Kidney (tissue), 13 donors: ENCODE measurements at regions not wholly inside any gene's neighbourhood (a gene's known extent, or its start where the extent isn't known, plus 50 kb on each side); places are given as distances from the start of the nearest gene placed in this dataset.

Experiments
- DNase-seq, 5 donors: peaks; one replicate each; pipeline ENCODE4 v3.0.0-alpha.2; 2013 to 2020
- FAIRE-seq: peaks from 2 replicates; lab custom pipeline; 2012; peaks lifted over from hg19 to GRCh38; lab: Jason Lieb, UNC
- H3K27ac ChIP-seq, 2 donors: one replicate each; pipeline ENCODE4 v1.7.0; 2013; ENCODE audit warnings: low read depth in 2 of 2, low read length in 2 of 2, inconsistent platforms in 1 of 2
- H3K27me3 ChIP-seq: one replicate; pipeline ENCODE4 v1.7.1; 2013; ENCODE audit warnings: low read length, inconsistent platforms; ENCODE audit not compliant: control insufficient read depth, insufficient read depth
- H3K36me3 ChIP-seq, 3 donors: one replicate each; pipeline versions ENCODE4 v1.7.0 to v1.7.1; 2013; ENCODE audit warnings: low read length in 3 of 3, control low read depth in 1 of 3, inconsistent platforms in 1 of 3; ENCODE audit not compliant: insufficient read depth in 3 of 3, control insufficient read depth in 2 of 3
- H3K4me1 ChIP-seq, 3 donors: one replicate each; pipeline versions ENCODE4 v1.7.0 to v1.7.1; 2013; ENCODE audit warnings: low read length in 3 of 3, inconsistent platforms in 1 of 3, low read depth in 1 of 3; ENCODE audit not compliant: control insufficient read depth in 2 of 3, insufficient read depth in 2 of 3
- H3K4me3 ChIP-seq, 3 donors: one replicate each; pipeline versions ENCODE4 v1.7.0 to v1.8.1; 2013; ENCODE audit warnings: low read length in 3 of 3, control low read depth in 1 of 3, inconsistent platforms in 1 of 3
- H3K9ac ChIP-seq, 3 donors: one replicate each; pipeline versions ENCODE4 v1.7.0 to v1.7.1; 2013; ENCODE audit warnings: low read length in 3 of 3, control low read depth in 1 of 3, inconsistent platforms in 1 of 3
- H3K9me3 ChIP-seq, 3 donors: one replicate each; pipeline versions ENCODE4 v1.7.0 to v1.7.1; 2013; ENCODE audit warnings: low read length in 3 of 3, control low read depth in 1 of 3, inconsistent platforms in 1 of 3; ENCODE audit not compliant: control insufficient read depth in 2 of 3, insufficient read depth in 1 of 3
- intact Hi-C: fragments of 100-400 bp; cut with DNase I; formaldehyde crosslinking; loops from one replicate; pipeline ENCODE4 v1.11.1; 2022
- TF ChIP-seq, protein P1 (sequence below): IDR thresholded peaks from 3 replicates; pipeline ENCODE4 v1.5.1; 2012; ENCODE audit warnings: mild to moderate bottlenecking, moderate library complexity, borderline replicate concordance; ENCODE audit not compliant: insufficient read depth; ENCODE audit errors: extremely low read depth
- donor health status: control.
- donor health status: control.
- donor health status: control.
- donor health status: control.
- donor health status: control.
- donor health status: DM: yes; HTN: yes; CAD: no.
- donor health status: Normal renal cell carcinoma (clear cell type).

DNA sequence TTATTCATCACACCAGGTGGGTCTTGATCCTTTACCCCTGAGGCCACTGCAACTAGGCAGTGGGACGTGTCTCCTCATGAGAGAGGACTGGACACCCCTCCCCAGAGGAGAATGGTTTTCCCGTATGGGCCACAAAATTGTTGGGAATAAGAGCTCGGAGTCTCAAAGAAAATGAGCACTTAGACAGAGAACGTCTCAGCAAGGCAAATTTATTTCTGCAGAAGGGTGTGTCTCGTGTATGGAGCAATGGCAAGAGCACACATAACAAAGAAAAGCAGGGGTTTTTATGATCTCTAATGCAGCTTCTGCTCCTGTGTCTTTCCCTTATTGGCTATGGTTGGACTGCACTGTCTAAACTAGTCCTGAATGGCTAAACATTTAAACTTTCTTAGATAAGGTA, 803.5 kb downstream of the PLOD2 start:
- no peak overlapping the region for H3K9ac ChIP-seq
- TF ChIP-seq, protein P1, sequence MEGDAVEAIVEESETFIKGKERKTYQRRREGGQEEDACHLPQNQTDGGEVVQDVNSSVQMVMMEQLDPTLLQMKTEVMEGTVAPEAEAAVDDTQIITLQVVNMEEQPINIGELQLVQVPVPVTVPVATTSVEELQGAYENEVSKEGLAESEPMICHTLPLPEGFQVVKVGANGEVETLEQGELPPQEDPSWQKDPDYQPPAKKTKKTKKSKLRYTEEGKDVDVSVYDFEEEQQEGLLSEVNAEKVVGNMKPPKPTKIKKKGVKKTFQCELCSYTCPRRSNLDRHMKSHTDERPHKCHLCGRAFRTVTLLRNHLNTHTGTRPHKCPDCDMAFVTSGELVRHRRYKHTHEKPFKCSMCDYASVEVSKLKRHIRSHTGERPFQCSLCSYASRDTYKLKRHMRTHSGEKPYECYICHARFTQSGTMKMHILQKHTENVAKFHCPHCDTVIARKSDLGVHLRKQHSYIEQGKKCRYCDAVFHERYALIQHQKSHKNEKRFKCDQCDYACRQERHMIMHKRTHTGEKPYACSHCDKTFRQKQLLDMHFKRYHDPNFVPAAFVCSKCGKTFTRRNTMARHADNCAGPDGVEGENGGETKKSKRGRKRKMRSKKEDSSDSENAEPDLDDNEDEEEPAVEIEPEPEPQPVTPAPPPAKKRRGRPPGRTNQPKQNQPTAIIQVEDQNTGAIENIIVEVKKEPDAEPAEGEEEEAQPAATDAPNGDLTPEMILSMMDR: no peak
- peaks cover 0 to 20% (median 0%) of the 10 kb centered on the region in 3 donors for H3K9me3 ChIP-seq
- H3K27me3 ChIP-seq: no peaks in the 10 kb centered on the region
- FAIRE-seq: no peak
- H3K27ac ChIP-seq: no peak overlapping the region
- DNase-seq: no peak
- H3K4me3 ChIP-seq: no peak overlapping the region
- intact Hi-C loops: no loop called here
- no peaks in the 10 kb centered on the region for H3K36me3 ChIP-seq
- no peaks in the 10 kb centered on the region for H3K4me1 ChIP-seq

DNA sequence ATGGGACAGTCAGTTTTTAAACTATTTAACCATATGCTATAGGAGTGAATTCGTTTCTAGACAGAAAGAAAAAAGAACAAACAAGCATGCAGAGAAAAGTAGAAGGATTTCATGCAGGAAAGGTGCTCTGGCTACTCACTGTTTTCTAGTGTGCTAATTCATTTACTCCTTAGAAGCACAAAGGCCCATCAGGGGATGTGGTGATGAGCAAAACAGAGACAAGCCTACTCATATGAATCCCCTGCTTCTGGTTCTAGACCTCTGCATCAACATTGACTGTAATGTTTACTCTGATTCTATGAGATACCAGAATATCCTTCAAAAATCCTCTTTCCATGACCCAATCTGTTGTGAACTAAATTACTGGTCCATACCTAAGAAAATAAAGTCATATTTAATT, 801.9 kb downstream of the PLOD2 start:
- Histone ChIP-seq H3K36me3 (no peaks in the 10 kb centered on the region), H3K9ac (no peak overlapping the region), H3K9me3 (peaks cover 0 to 20% (median 0%) of the 10 kb centered on the region in 3 donors), H3K27me3 (no peaks in the 10 kb centered on the region), H3K4me3 (no peak overlapping the region), H3K4me1 (no peaks in the 10 kb centered on the region), H3K27ac (no peak overlapping the region)
- DNase-seq: no peak
- intact Hi-C loops: no loop called here
- TF ChIP-seq, protein P1: no peak
- no peak for FAIRE-seq

DNA sequence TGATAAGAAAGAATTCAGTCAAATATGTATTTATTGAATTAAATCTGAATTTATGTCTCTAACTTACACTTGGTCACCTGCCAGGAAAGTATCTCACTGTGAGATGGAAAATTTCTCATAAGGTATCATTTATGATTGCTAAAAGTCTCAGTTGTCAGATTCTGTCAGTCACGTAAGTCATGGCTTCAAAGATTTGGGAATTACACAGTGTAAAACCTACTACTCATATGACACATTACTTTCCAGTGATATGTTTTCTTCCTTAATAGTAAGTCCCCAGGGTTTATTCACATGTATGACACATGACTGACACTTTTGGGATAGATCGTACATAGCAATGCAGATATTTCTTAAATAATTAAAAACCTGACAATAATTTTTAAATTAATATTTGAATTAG, 792.2 kb downstream of the PLOD2 start:
- H3K4me3 ChIP-seq: no peak overlapping the region
- intact Hi-C loops: no loop called here
- H3K4me1 ChIP-seq: no peaks in the 10 kb centered on the region
- TF ChIP-seq, protein P1: no peak
- H3K9ac ChIP-seq: no peak overlapping the region
- H3K27me3 ChIP-seq: no peaks in the 10 kb centered on the region
- H3K36me3 ChIP-seq: no peaks in the 10 kb centered on the region
- H3K27ac ChIP-seq: no peak overlapping the region
- FAIRE-seq: no peak
- no peak for DNase-seq
- H3K9me3 ChIP-seq: no peaks in the 10 kb centered on the region

DNA sequence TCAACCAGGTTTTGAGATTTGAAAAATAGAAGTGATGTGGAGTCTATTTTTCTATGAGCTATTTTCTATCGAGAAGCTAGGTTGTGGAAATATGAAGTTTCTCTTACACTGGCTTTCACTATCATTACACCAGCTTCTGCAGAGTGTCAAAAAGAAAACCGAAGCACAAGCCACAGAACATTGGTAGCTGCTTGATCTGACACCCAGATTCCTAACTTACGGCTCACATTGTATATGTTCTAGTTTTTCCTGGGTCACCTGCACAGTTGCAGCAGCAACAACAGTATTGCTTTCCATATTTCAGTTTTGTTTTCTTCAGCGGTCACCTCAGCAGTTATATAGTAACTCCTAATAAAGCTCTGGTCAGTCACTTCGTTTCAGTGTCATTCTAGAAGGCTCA, 790.1 kb downstream of the PLOD2 start:
- no peaks in the 10 kb centered on the region for H3K4me1 ChIP-seq
- TF ChIP-seq, protein P1: no peak
- no peak overlapping the region for H3K27ac ChIP-seq
- H3K27me3 ChIP-seq: no peaks in the 10 kb centered on the region
- no peaks in the 10 kb centered on the region for H3K9me3 ChIP-seq
- H3K36me3 ChIP-seq: no peaks in the 10 kb centered on the region
- DNase-seq: no peak
- intact Hi-C loops: no loop called here
- H3K9ac ChIP-seq: no peak overlapping the region
- no peak for FAIRE-seq
- H3K4me3 ChIP-seq: no peak overlapping the region
